Ovary (tissue), 3 donors: ENCODE measurements at regions not wholly inside any gene's neighbourhood (a gene's known extent, or its start where the extent isn't known, plus 50 kb on each side); places are given as distances from the start of the nearest gene placed in this dataset.

Experiments
- EP300 ChIP-seq: sonication (generic); formaldehyde crosslinking; IDR thresholded peaks from one replicate; pipeline ENCODE4 v1.6.1; 2017; ENCODE audit warnings: antibody characterized with exemption
- POLR2A ChIP-seq: fragments of 450-650 bp; IDR thresholded peaks from one replicate; pipeline ENCODE4 v1.6.1; 2017; ENCODE audit warnings: antibody characterized with exemption, mild to moderate bottlenecking, moderate library complexity
- TF ChIP-seq, protein P1 (sequence below), 3 donors: fragments of 450-650 bp in 2 of 3; fragments of 200-600 bp in 1 of 3; IDR thresholded peaks; one replicate each; pipeline versions ENCODE4 v1.5.1 to v1.8.0; 2016 to 2022; ENCODE audit warnings: antibody characterized with exemption in 3 of 3, mild to moderate bottlenecking in 1 of 3
- donor health status: DM: no; HTN: no; CAD: no.

DNA sequence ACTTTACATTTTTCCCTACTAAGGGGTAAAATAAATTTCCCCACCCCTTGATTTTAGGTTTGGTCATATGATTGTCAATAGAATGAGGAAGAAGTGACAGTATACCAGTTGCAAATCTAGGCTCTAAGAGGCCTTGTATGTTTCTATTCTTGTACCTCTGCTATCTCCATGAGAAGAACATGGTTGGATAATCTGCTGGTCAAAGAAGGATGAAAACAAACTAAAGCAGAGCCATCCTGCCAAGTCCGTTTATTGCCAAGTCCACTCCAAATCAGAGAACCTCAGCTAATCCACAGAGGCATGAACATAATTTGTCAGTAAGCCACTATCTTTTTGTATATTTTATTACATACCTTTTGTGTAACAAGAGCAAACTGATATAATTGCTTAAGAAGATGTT lies 98.0 kb downstream of the CRPPA start:
- TF ChIP-seq, protein P1, sequence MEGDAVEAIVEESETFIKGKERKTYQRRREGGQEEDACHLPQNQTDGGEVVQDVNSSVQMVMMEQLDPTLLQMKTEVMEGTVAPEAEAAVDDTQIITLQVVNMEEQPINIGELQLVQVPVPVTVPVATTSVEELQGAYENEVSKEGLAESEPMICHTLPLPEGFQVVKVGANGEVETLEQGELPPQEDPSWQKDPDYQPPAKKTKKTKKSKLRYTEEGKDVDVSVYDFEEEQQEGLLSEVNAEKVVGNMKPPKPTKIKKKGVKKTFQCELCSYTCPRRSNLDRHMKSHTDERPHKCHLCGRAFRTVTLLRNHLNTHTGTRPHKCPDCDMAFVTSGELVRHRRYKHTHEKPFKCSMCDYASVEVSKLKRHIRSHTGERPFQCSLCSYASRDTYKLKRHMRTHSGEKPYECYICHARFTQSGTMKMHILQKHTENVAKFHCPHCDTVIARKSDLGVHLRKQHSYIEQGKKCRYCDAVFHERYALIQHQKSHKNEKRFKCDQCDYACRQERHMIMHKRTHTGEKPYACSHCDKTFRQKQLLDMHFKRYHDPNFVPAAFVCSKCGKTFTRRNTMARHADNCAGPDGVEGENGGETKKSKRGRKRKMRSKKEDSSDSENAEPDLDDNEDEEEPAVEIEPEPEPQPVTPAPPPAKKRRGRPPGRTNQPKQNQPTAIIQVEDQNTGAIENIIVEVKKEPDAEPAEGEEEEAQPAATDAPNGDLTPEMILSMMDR (IDR thresholded peaks at IDR 0.05) = no peak
- TF ChIP-seq POLR2A (no peak), EP300 (no peak)
